ENCODE measurements at regions not wholly inside any gene's neighbourhood (a gene's known extent, or its start where the extent isn't known, plus 50 kb on each side); places are given as distances from the start of the nearest gene placed in this dataset.

DNA sequence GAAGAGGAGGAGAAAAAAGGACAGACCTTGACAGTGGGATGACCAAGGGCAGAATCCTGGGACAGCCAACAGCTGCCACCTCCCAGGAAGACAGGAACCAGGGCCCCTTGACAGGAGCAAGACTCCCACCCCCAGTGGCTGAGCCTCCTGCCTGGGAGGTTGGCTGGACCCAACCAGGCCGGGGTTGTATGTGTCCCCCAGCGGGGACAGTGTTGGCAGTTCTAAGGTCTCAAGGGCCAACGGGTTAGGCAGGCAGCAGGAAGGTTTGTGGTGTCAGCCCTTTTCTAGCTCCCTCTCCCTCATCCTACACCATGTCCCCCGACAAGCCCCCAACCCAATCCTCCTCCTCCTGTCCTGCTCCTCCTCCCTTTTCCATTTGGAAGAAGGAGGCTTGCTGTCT is 126.2 kb downstream of the MRM1 start:
- TF ChIP-seq, protein P1, sequence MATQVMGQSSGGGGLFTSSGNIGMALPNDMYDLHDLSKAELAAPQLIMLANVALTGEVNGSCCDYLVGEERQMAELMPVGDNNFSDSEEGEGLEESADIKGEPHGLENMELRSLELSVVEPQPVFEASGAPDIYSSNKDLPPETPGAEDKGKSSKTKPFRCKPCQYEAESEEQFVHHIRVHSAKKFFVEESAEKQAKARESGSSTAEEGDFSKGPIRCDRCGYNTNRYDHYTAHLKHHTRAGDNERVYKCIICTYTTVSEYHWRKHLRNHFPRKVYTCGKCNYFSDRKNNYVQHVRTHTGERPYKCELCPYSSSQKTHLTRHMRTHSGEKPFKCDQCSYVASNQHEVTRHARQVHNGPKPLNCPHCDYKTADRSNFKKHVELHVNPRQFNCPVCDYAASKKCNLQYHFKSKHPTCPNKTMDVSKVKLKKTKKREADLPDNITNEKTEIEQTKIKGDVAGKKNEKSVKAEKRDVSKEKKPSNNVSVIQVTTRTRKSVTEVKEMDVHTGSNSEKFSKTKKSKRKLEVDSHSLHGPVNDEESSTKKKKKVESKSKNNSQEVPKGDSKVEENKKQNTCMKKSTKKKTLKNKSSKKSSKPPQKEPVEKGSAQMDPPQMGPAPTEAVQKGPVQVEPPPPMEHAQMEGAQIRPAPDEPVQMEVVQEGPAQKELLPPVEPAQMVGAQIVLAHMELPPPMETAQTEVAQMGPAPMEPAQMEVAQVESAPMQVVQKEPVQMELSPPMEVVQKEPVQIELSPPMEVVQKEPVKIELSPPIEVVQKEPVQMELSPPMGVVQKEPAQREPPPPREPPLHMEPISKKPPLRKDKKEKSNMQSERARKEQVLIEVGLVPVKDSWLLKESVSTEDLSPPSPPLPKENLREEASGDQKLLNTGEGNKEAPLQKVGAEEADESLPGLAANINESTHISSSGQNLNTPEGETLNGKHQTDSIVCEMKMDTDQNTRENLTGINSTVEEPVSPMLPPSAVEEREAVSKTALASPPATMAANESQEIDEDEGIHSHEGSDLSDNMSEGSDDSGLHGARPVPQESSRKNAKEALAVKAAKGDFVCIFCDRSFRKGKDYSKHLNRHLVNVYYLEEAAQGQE (IDR thresholded peaks at IDR 0.05; ENCODE audit: insufficient read depth in 1 of 2, low read depth in 2 of 2, low read length in 2 of 2) = no peak
- TF ChIP-seq SIN3A (IDR thresholded peaks at IDR 0.05; ENCODE audit: borderline replicate concordance, insufficient read depth, low read length) (no peak), TAF1 (IDR thresholded peaks at IDR 0.05; ENCODE audit: borderline replicate concordance, insufficient read depth, low read length) (no peak), POLR2AphosphoS5 (IDR thresholded peaks at IDR 0.05; ENCODE audit: low read depth, low read length) (no peak), FOXP2 (optimal IDR thresholded peaks at IDR 0.05; ENCODE audit: borderline replicate concordance, extremely low read depth, extremely low read length, insufficient read depth) (no peak)

DNA sequence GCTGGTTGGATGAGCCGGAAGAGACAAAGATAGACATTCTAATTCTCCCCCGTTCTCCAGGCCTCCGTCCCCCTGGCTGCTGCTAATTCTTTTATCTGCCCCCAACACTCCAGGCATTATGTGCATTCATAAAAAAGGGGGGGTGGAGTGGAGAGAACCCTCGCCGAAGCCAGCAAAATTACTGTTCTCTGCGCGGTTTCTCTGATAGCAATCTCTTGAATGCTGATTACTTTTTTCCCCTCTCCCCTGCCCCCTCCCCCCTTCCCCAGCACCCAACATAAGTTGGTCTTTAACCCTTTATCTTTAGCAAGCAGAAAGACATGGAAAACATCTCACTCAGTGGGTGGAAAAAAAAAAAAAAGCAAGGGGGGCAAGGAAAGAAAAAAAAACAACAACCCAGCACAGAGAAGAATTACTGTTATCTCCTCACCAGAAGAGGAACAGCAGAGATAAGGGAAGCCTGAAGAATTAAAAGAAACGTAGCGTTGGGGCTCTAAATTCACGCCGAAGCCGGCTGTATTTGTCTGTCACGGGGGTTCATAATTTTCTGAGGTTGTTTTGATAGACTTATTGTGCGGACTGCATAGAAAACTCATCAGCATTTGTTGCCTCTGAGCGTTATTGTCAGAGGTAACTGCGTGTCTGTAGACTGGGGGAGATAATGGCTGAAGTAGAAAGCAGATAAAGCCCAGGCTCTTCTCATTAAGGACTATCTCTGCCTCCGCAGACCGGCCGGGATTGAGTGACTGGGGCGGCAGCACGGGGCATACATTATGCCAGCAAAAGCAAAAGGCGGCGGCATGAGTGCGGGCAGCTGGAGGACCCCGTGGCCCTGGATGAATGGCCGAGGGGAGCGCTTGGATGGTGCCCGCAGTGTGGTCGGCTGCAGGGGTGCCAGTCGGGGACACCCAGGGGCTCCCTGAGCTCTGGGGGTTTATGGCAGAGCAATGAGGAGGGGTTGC is 126.9 kb downstream of the MRM1 start:
- TF ChIP-seq SIN3A (IDR thresholded peaks at IDR 0.05; ENCODE audit: borderline replicate concordance, insufficient read depth, low read length) (no peak), TAF1 (IDR thresholded peaks at IDR 0.05; ENCODE audit: borderline replicate concordance, insufficient read depth, low read length) (no peak), POLR2AphosphoS5 (IDR thresholded peaks at IDR 0.05; ENCODE audit: low read depth, low read length) (no peak), FOXP2 (optimal IDR thresholded peaks at IDR 0.05; ENCODE audit: borderline replicate concordance, extremely low read depth, extremely low read length, insufficient read depth) (no peak)
- TF ChIP-seq, protein P1 (IDR thresholded peaks at IDR 0.05; ENCODE audit: insufficient read depth in 1 of 2, low read depth in 2 of 2, low read length in 2 of 2) = no peak

DNA sequence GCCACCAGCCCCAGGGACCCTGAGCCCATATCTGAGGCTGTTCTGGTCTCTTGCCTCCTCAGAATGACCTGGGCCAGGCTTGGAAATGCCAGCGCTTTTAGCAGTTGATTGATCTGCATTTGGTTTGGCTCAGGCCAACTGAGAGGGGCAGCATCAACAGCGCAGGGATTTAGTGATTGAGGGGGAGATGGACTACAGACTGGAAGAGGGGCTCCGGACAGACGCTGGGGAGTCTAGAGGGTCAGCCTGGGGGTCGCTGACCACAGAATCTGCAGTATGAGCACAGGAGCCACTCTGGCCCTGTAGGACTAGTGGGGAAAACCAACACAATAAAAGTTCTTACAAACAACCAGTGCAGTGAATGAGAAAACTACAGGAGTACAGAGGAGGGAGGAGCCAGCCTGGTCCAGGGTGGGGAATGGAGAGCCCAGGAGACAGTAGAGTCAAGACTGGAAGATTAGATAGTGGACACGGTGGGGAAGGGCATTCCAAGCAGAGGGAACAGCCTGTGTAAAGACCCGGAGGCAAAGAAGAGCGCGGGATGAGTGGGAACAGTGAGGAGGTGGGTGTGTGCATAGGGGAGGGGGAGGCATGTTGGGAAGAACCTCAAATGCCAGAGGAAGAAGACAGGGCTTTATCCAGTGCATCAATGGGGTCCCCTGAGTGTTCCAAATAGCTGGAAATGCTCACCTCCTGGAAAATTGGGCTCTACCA is 128.9 kb downstream of the MRM1 start:
- TF ChIP-seq, protein P1 (IDR thresholded peaks at IDR 0.05; ENCODE audit: insufficient read depth in 1 of 2, low read depth in 2 of 2, low read length in 2 of 2) = no peak
- TF ChIP-seq TAF1 (IDR thresholded peaks at IDR 0.05; ENCODE audit: borderline replicate concordance, insufficient read depth, low read length) (no peak), POLR2AphosphoS5 (IDR thresholded peaks at IDR 0.05; ENCODE audit: low read depth, low read length) (no peak), FOXP2 (optimal IDR thresholded peaks at IDR 0.05; ENCODE audit: borderline replicate concordance, extremely low read depth, extremely low read length, insufficient read depth) (no peak), SIN3A (IDR thresholded peaks at IDR 0.05; ENCODE audit: borderline replicate concordance, insufficient read depth, low read length) (no peak)

DNA sequence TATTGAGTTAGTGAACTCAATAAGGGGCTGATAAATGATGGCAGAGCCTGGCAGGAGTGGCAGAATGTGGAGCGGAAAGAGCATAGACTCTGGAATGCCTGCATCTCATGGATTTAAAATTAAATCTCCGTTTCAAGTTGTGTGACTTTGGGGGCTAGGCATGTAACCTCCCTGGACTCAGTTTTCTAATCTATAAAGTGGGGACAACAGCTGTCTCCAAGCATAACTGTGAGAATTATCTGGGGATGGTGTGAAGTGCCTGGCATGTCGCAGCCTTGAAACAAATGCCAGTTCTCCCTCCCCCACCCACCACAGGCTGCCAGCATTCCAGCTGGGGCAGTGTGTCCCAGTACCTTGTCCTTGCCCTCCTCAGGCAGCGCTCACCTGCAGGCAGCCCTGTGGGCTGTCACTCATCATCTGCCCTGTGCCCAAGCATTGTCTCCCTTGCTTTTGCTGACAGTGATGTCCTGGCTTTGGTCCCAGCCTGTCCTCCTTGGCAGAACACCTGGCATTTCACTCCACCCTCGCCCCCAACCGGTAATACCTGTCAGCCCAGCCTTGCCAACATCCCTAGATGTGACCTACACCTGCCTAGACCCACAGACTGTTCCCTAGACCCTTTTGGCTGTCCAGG is 129.6 kb downstream of the MRM1 start:
- TF ChIP-seq SIN3A (IDR thresholded peaks at IDR 0.05; ENCODE audit: borderline replicate concordance, insufficient read depth, low read length) = no peak
- TF ChIP-seq POLR2AphosphoS5 (IDR thresholded peaks at IDR 0.05; ENCODE audit: low read depth, low read length) = no peak
- TF ChIP-seq FOXP2 (optimal IDR thresholded peaks at IDR 0.05; ENCODE audit: borderline replicate concordance, extremely low read depth, extremely low read length, insufficient read depth) = no peak
- TF ChIP-seq, protein P1 (IDR thresholded peaks at IDR 0.05; ENCODE audit: insufficient read depth in 1 of 2, low read depth in 2 of 2, low read length in 2 of 2) = no peak
- TF ChIP-seq TAF1 (IDR thresholded peaks at IDR 0.05; ENCODE audit: borderline replicate concordance, insufficient read depth, low read length) = no peak
